Inflammatory macrophage treated with lipopolysaccharide for 1 hour (primary cell): ENCODE measurements at regions not wholly inside any gene's neighbourhood (a gene's known extent, or its start where the extent isn't known, plus 50 kb on each side); places are given as distances from the start of the nearest gene placed in this dataset.

Experiments
- DNase-seq, 2 donors: peaks; one replicate each; pipeline ENCODE4 v3.0.0-alpha.2; 2020 to 2022

DNA sequence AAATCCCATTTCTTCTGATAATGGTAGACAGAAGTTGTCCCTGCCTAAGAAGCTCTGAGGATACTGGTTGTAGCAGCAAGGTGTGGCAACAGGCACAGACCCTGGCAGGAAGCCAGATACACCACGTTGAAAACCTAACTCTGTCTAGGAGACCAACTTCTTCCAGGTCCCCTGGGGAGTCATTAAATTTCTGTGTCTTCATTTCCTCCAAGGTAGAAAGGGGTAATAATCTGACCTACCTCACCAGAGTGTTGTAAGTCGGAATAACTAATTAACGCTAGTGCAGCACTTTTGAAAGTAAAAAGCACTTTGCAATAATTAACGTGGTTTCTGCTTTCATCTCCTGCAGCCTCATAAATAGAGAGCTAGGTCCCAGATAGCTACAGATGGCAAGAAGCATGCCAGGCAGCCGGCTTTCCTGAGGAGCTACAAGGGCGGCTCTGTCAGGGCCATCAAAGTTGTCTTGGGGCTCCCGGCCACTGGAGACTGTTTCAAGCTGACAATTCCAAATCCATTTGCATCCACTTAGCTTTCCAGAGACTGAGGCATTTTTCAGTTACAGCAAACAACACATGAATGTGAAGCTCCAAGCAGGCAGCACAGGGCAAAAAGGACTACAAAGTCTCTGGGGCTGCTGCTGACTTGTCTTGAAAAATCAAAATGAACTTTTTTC, 176.2 kb downstream of the FOXO1 start:
- DNase-seq = no peak

DNA sequence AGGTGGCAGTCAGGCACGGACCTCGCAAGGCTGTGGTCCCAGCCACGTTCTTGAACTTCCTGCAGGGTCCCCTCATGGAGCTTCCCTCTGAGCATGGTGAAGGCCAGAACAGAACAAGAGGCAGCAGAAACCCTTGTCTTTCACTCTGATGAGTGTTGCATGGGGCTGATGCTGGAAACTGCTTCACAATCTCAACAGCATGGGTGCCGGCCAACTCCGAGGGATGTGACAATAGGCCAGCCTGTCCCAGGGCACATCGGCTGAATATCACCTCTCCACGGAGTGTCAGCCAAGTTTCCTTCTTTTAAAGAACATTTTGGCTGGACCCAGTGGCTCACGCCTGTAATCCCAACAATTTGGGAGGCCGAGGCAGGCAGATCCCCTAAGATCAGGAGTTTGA, 173.9 kb downstream of the FOXO1 start:
- DNase-seq = no peak

DNA sequence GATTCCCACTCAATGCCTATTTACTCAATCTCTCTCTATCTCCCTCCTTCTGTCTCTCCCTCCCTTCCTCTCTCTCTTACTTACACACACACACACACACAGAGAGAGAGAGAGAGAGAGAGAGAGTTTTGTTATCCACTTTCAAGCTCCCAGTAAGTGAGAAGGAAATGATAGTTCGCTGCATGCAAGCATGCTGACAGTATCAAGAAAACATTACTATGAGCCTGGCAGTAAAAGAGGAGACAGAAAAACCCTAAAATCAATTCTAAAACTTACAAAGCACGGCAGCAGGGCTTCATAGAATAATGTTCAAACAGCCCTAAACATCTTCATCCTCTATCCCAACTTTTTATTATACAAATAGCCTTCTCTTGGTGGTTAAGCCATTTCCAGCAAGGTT, 171.9 kb downstream of the FOXO1 start:
- no peak for DNase-seq

DNA sequence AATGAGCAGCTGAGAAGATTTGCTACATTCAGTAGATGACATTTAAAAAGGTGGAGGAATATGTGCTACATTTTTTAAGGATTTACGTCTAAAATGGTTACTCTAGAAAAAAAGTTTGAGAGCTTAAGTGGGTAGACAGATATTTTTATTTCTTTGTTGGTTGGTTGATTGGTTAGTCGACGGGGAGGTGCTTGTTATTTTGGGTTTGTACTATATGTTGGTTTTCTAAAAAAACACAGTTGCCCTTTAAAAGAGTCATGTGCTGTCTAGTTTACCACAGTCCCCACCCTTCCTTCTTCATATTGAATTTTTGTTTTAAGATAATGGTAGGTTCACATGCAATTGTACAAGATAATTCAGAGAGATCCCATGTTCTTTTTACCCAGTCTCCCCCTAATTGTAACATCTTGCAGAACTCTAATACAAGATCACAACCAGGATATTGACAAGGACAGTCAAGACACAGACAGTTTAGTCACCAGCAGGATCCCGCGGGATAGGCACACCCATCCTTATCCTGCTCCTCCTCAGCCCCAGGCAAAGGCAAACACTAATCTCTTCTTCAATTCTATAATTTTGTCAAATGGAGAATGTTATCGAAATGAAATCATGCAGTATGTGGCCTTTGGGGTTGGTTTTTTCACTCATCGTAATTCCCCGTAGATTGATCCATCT, 171.4 kb downstream of the FOXO1 start:
- no peak for DNase-seq

DNA sequence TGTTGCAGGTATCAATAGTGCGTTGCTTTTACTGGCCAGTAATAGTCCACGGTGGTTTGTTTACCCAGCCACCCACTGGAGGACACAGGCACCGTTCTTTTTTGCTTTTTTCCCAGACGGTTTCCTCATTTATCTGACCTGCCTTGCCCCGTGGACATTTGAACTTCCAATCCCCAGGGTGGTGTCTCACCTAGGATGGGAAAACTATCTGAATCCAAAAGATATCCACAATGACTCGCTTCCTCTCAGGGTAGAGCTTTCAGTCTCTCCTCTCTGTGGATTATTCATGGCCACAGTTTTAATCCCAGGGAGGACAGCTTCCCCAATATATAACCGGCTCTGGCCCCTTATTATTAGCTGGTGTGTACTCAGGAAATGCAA, 170.8 kb downstream of the FOXO1 start:
- no peak for DNase-seq

DNA sequence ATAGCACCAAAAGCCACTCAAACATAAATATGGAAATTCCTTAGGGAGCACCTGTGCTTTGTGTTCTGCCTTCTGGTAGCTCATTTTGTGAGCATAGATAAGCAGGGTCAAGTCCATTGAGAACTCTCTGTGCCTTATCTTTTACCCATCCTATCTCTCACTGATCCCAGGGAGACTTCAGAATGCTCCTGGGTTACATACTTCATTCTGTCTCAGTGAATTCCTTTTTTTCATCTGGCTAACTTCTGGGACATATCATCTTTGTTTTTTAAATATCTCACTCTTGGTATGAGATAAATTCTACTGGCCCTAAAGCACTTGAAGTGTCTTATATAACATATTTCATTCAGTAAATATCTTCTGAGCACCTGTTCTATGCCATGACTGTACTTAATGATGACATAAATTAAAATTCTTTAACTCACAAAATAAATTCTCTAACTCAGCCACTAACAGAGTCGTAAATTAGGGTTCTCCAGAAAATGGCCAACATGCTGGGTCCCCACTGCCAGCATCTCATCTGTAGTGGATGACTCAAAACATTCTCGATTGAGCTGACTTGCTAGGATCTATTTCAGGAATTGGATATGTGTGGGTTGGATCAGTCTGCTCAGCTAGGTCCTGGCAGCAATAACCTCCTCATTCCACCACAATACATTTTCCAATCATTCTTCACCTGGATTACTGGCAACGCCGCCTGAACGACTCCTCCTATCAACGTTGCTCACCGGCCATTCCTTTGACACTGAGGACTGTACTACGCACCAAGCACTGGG, 170.2 kb downstream of the FOXO1 start:
- no peak for DNase-seq

DNA sequence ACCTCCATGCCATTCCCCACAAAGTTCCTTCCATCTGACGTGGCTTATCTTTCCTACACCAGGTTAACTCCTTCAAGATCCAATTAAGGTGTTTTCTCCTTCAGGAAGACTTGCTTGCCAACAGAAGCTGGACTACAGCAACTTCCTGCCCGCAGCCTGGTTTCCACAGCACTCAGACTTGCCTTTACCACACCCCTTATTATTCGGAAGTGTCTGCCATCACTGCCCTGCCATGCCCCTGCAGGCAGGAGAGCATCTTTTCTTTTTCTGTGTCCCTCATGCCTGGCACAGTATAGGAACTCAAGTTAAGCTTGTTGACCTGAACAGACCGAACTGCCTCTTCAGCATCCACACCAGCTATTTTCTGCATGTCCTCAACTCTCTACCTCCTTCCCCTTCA, 168.0 kb downstream of the FOXO1 start:
- DNase-seq = no peak

DNA sequence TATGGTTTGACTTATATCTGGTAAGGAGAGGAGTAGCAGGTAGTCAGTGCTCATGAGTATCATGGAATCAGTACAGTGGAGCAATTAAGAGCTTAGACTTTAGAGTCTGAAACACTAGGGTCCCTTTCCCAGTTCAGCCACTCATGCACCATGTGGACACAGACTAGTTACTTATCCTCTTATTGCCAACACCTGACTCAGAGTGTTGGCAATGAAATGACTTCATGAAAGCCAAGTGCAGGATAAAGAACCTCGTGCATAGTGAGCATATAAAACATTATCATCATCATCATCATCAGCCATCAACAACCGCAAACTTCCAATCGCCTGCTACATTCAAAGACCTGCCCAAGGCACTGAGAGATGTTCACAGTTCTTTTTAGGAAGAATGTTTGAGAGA, 164.2 kb downstream of the FOXO1 start:
- no peak for DNase-seq

DNA sequence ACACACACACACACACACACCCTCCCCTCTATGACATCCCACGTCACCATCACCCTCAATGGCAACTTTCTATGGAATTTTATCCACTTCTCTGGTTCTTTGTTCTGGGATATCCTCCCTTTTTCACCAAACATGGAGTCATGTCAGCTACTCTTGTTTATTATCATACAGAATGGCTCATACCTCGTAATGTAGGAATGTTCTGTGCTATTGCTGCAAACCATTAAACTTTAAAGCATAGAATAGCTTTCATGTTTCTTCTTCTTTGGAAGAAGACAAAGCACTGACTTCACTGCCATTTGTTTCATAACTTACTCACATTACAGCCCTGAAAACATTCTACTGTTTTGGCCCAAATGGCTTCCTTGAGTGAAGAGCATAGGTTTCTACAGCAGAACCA, 163.4 kb downstream of the FOXO1 start:
- DNase-seq = no peak

DNA sequence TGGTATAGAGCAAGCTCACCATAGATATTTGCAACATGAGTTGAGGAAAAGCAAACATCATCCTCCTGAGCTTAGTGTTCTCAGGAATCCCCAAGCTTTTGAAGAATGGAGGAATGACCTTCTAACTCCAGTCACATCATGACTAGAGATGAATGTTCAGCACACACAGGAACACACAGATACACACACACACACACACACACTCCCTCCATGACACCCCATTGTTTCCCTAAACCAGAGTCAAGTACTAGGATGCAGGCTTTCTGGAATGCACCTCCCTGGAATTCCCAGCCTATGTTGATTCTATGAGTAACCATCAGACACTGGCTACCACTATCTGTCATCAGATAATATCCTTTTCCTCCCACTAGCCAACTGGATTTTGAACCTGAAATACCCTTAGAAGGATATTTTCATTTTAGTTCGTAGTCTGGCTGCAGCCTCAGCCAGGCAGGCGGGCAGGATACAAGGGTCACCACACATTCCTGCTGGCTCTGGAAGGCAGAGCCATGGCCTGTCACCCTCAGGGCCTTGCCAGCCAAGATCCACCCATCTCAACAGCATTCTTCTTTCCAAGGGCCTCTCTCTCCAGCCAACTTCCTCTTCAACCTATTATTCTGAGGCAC, 162.4 kb downstream of the FOXO1 start:
- DNase-seq = no peak

DNA sequence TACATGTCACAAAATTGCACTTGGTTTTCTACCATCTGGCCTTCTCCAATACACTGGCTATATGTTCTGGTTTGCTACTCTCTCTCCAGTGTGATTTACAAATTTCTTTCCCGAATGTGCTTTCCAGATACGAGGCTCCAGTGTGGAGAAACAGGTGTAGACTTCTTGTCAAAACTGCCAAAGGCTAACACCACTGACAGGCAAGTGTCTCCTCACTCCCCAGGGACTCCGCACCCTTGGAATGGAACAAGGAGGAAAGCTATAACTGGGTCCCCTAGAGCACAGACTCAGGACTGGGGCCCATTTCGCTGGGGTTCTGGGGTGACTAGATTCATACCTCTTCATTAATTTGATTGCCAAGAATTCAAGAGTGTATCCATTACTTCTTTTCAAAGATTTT, 161.8 kb downstream of the FOXO1 start:
- DNase-seq = no peak

DNA sequence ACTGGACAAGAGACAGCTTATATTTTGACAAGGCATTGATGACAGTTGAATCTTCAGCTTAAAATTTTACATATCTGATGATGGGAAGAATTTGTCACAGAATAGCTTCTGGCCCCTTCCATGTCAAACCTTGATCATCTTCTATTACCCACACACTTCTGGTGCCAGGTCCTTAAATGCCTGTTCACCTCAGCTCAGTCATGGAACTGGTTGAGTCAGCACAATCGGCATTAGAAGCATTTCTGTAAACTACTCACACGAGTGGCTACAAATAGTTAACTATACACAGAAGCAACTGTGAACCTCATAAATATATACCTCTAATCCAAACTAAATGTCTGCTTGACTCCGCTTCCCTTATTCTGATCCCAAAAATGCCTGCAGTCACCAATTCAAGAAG, 161.2 kb downstream of the FOXO1 start:
- DNase-seq = no peak
